Stimulated activated CD4-positive, alpha-beta T cell treated with anti-CD3 and anti-CD28 coated beads, TNF-alpha, amount 100 ng/mL, for 1 hour (primary cell): ENCODE measurements at regions not wholly inside any gene's neighbourhood (a gene's known extent, or its start where the extent isn't known, plus 50 kb on each side); places are given as distances from the start of the nearest gene placed in this dataset.
"Not testable (repeated sequence)": the region's sequence is repeated elsewhere in the genome, so short reads cannot be mapped to it uniquely, and the experiment has no call there.

Experiments used
- DNase-seq, 3 donors: peaks; one replicate each; pipeline ENCODE4 v3.0.0-alpha.2; 2020; ENCODE audit warnings: low read depth in 3 of 3, low spot score in 1 of 3

- DNase-seq, result no peak
Observed at GRCh38 chr11:36757075-36757474, 159.0 kb upstream of the RAG2 start.

GRCh38 chr11:36753960-36754359 is 155.9 kb upstream of the RAG2 start:
- DNase-seq, result no peak

- no peak for DNase-seq
Observed at GRCh38 chr11:36751996-36752395, 154.0 kb upstream of the RAG2 start.

- no peak for DNase-seq
Observed at GRCh38 chr11:36751335-36751781, 153.3 kb upstream of the RAG2 start.

GRCh38 chr11:36750349-36750748 is 152.3 kb upstream of the RAG2 start:
- no peak for DNase-seq

GRCh38 chr11:36748836-36749235 is 150.8 kb upstream of the RAG2 start:
- no peak for DNase-seq

- DNase-seq, result peak; percentile 40 to 69 (median 50)
Observed at GRCh38 chr11:36746886-36747710, 149.1 kb upstream of the RAG2 start.

GRCh38 chr11:36744375-36745168 is 146.5 kb upstream of the RAG2 start:
- peak in 2 of 3 donors; percentile 2 to 40 for DNase-seq

- DNase-seq, result no peak
Observed at GRCh38 chr11:36743039-36743438, 145.0 kb upstream of the RAG2 start.

GRCh38 chr11:36741515-36741914 is 143.5 kb upstream of the RAG2 start:
- no peak for DNase-seq

- DNase-seq, result no peak
Observed at GRCh38 chr11:36738292-36738861, 140.3 kb upstream of the RAG2 start.

GRCh38 chr11:36736103-36736502 is 138.1 kb upstream of the RAG2 start:
- DNase-seq, result no peak

- not testable (repeated sequence) for DNase-seq
Observed at GRCh38 chr11:36733721-36734120, 135.7 kb upstream of the RAG2 start.

- no peak for DNase-seq
Observed at GRCh38 chr11:36730761-36731160, 132.7 kb upstream of the RAG2 start.

GRCh38 chr11:36729825-36730224 is 131.8 kb upstream of the RAG2 start:
- no peak for DNase-seq

GRCh38 chr11:36726420-36726819 is 128.4 kb upstream of the RAG2 start:
- no peak for DNase-seq

- no peak for DNase-seq
Observed at GRCh38 chr11:36724742-36725385, 126.8 kb upstream of the RAG2 start.

GRCh38 chr11:36722421-36722820 is 124.4 kb upstream of the RAG2 start:
- no peak for DNase-seq

GRCh38 chr11:36719358-36720107 is 121.5 kb upstream of the RAG2 start:
- no peak for DNase-seq

GRCh38 chr11:36718451-36718850 is 120.4 kb upstream of the RAG2 start:
- DNase-seq, result no peak

GRCh38 chr11:36713715-36714114 is 115.7 kb upstream of the RAG2 start:
- DNase-seq, result no peak
